ENCODE measurements at regions not wholly inside any gene's neighbourhood (a gene's known extent, or its start where the extent isn't known, plus 50 kb on each side); places are given as distances from the start of the nearest gene placed in this dataset.

DNA sequence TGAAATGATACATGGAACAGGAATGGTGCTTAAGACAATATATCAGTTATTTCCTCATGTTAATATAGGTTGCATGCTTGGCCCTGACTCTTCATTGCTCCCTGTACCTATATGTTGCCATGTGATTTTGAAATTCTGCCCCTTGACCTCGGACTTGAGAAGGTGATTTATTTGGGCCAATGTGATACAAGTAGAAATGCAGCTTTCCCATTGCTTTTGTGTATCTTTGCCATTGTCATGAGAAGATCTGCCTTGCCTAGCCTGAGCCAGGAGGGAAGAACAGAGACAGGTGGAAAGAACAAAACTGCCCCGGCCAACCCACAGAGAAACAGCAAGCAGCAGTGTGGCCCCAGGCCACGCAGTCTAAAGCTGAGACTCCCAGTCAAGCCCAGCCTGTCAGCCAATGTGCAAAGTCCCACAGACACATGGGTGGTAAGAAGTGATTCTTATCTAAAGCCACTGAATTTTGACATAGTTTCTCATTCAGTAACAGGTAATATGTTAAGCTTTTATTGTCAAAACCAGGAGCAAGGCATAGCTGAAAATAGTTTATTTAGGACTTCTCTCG lies 245.7 kb upstream of the RND3 start:
- TF ChIP-seq, protein P1, sequence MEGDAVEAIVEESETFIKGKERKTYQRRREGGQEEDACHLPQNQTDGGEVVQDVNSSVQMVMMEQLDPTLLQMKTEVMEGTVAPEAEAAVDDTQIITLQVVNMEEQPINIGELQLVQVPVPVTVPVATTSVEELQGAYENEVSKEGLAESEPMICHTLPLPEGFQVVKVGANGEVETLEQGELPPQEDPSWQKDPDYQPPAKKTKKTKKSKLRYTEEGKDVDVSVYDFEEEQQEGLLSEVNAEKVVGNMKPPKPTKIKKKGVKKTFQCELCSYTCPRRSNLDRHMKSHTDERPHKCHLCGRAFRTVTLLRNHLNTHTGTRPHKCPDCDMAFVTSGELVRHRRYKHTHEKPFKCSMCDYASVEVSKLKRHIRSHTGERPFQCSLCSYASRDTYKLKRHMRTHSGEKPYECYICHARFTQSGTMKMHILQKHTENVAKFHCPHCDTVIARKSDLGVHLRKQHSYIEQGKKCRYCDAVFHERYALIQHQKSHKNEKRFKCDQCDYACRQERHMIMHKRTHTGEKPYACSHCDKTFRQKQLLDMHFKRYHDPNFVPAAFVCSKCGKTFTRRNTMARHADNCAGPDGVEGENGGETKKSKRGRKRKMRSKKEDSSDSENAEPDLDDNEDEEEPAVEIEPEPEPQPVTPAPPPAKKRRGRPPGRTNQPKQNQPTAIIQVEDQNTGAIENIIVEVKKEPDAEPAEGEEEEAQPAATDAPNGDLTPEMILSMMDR (IDR thresholded peaks at IDR 0.05; ENCODE audit: low read length): no peak
- no peak for TF ChIP-seq EZH2 (IDR thresholded peaks at IDR 0.05; ENCODE audit: borderline replicate concordance, low read length)
